K562 (cell line): ENCODE measurements at regions not wholly inside any gene's neighbourhood (a gene's known extent, or its start where the extent isn't known, plus 50 kb on each side); places are given as distances from the start of the nearest gene placed in this dataset.
"Not testable (repeated sequence)": the region's sequence is repeated elsewhere in the genome, so short reads cannot be mapped to it uniquely, and the experiment has no call there.

ENCODE experiments used
- ATAC-seq: fragments of 200-7000 bp; cut with Tn5 transposase; 3 replicates; pipeline ENCODE4 v1.9.1; 2020; ENCODE audit warnings: moderate library complexity
- BruUV-seq: library from RNA; stranded (reverse); fragments of 400-500 nt; replicated peaks from 2 replicates; lab custom pipeline; 2021; lab: Mats Ljungman, UMichigan
- CTCF ChIA-PET: fragments of 300-600 bp; formaldehyde crosslinking; extraction: SDS; loops from one replicate; lab custom pipeline; 2021; ENCODE audit warnings: low intra/inter-chr PET ratio; lab: Yijun Ruan, JAX
- POLR2A ChIA-PET: fragments of 300-600, 350-650 bp; sonication (Branson Sonifier 250); formaldehyde crosslinking; extraction: SDS; loops from one replicate; lab custom pipeline; 2021; ENCODE audit warnings: antibody characterized with exemption, inconsistent platforms; lab: Yijun Ruan, JAX
- DNase-seq, 4 experiments: peaks; one replicate each; pipeline versions ENCODE4 v3.0.0 to v3.0.0-alpha.2; 2011 to 2018; ENCODE audit warnings: low spot score in 3 of 4, mixed read lengths in 3 of 4; ENCODE audit errors: extremely low read depth in 1 of 4
- FAIRE-seq: peaks from 2 replicates; lab custom pipeline; 2011; peaks lifted over from hg19 to GRCh38; lab: Jason Lieb, UNC
- H2AFZ ChIP-seq: 2 replicates; pipeline ENCODE4 v1.6.0; 2011; ENCODE audit warnings: low read depth, low read length, control low read depth, inconsistent platforms
- H3K27ac ChIP-seq: fragments of 200-600 bp; 3 replicates; pipeline ENCODE4 v1.8.0; 2011; ENCODE audit warnings: low read depth, mild to moderate bottlenecking, control low read depth, inconsistent platforms, low read length, moderate library complexity, mixed read lengths; ENCODE audit errors: extremely low read depth
- H3K27me3 ChIP-seq, 2 experiments: fragments of 300-600 bp in 1 of 2; 2 replicates in 1 of 2; 3 replicates in 1 of 2; pipeline versions ENCODE4 v1.6.0 to v1.8.0; 2011; ENCODE audit warnings: inconsistent platforms in 2 of 2, low read length in 2 of 2, mild to moderate bottlenecking in 1 of 2, mixed read lengths in 1 of 2, moderate library complexity in 1 of 2; ENCODE audit not compliant: control insufficient read depth in 2 of 2, insufficient read depth in 2 of 2
- H3K36me3 ChIP-seq: fragments of 300-600 bp; 3 replicates; pipeline ENCODE4 v1.8.0; 2011; ENCODE audit warnings: mild to moderate bottlenecking, low read length, inconsistent platforms; ENCODE audit not compliant: control insufficient read depth, insufficient read depth
- H3K4me1 ChIP-seq, 2 experiments: fragments of 200-600 bp in 1 of 2; replicated peaks in 1 of 2; 2 replicates in 1 of 2; 3 replicates in 1 of 2; pipeline versions ENCODE4 v1.5.1 to v1.8.0; 2011; ENCODE audit warnings: inconsistent platforms in 2 of 2, low read length in 2 of 2, mild to moderate bottlenecking in 1 of 2, mixed read lengths in 1 of 2, moderate library complexity in 1 of 2; ENCODE audit not compliant: control insufficient read depth in 2 of 2, insufficient read depth in 2 of 2
- H3K4me2 ChIP-seq: 2 replicates; pipeline ENCODE4 v1.6.1; 2011; ENCODE audit warnings: low read length, control low read depth, inconsistent platforms, mixed read lengths; ENCODE audit not compliant: insufficient read depth
- H3K4me3 ChIP-seq: fragments of 200-600 bp; sonication (generic), shearing (Covaris generic); 2 replicates; pipeline ENCODE4 v1.5.1; 2016; ENCODE audit warnings: control low read depth, inconsistent platforms
- H3K79me2 ChIP-seq: fragments of 200-600 bp; 3 replicates; pipeline ENCODE4 v1.8.0; 2011; ENCODE audit warnings: low read length, inconsistent platforms; ENCODE audit not compliant: control insufficient read depth, insufficient read depth
- H3K9ac ChIP-seq, 2 experiments: 2 replicates each; pipeline versions ENCODE4 v1.6.0 to v1.6.1; 2011; ENCODE audit warnings: low read depth in 2 of 2, low read length in 2 of 2, control low read depth in 1 of 2, inconsistent platforms in 1 of 2, mild to moderate bottlenecking in 1 of 2, mixed read lengths in 1 of 2; ENCODE audit not compliant: insufficient read depth in 1 of 2
- H3K9me1 ChIP-seq: one replicate; pipeline ENCODE4 v1.6.0; 2011; ENCODE audit warnings: inconsistent platforms, mild to moderate bottlenecking, low read length, moderate library complexity; ENCODE audit not compliant: control insufficient read depth, insufficient read depth
- H3K9me3 ChIP-seq: replicated peaks from 2 replicates; pipeline ENCODE4 v1.5.1; 2011; ENCODE audit warnings: low read depth, low read length, inconsistent platforms; ENCODE audit not compliant: control insufficient read depth, insufficient read depth
- H4K20me1 ChIP-seq: replicated peaks from 2 replicates; pipeline ENCODE4 v1.6.1; 2011; ENCODE audit warnings: low read length, inconsistent platforms, mixed read lengths; ENCODE audit not compliant: control insufficient read depth, insufficient read depth
- C11orf30 ChIP-seq: fragments of 450-650 bp; IDR thresholded peaks from 2 replicates; pipeline ENCODE4 v1.6.1; 2016; ENCODE audit warnings: low read depth, mild to moderate bottlenecking
- MAFG ChIP-seq: fragments of 450-650 bp; conservative IDR thresholded peaks from 2 replicates; pipeline ENCODE4 v1.6.1; 2016; ENCODE audit warnings: missing genetic modification characterization, missing compliant biosample characterization
- ZNF316 ChIP-seq: fragments of 450-650 bp; IDR thresholded peaks from 2 replicates; pipeline ENCODE4 v1.6.1; 2016
- WGBS: fragments of 100-300 bp; shearing (Covaris generic); methylation state at CpG from one replicate; pipeline ENCODE4 v1.1.6; 2016; ENCODE audit warnings: low coverage, mixed read lengths; ENCODE audit not compliant: insufficient coverage; ENCODE audit errors: missing lambda C conversion rate; 5-methylcytosine and 5-hydroxymethylcytosine counted together
- in situ Hi-C: fragments of 300-500 bp; cut with MboI; formaldehyde crosslinking; loops from 4 replicates; pipeline ENCODE4 v1.15.0; 2018; ENCODE audit warnings: inconsistent platforms, mixed read lengths
- intact Hi-C: fragments of 100-400 bp; cut with micrococcal nuclease; formaldehyde crosslinking; loops from 2 replicates; pipeline ENCODE4 v1.14.2; 2022

DNA sequence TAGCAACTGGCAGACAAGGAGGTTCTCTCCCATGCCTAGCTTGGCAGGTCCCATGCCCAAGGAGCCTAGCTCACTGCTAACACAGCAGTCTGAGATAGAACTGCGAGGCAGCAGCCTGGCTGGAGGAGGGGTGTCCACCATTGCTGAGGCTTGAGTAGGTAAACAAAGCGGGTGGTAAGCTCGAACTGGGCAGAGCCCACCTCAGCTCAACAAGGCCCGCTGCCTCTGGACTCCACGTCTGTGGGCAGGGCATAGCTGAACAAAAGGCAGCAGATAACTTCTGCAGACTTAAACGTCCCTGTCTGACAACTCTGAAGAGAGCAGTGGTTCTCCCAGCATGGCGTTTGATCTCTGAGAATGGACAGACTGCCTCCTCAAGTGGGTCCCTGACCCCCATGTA lies 682.4 kb downstream of the DACH1 start:
- WGBS: 0% methylated on average over 6 of the region's 7 CpGs
- ATAC-seq, H2AFZ ChIP-seq, H4K20me1 ChIP-seq, intact Hi-C loops, H3K79me2 ChIP-seq, H3K4me3 ChIP-seq, H3K4me2 ChIP-seq, H3K4me1 ChIP-seq, in situ Hi-C loops, BruUV-seq, H3K27ac ChIP-seq, DNase-seq, H3K9me3 ChIP-seq, H3K9me1 ChIP-seq, H3K36me3 ChIP-seq, FAIRE-seq, H3K9ac ChIP-seq, H3K27me3 ChIP-seq: not testable (repeated sequence)
- CTCF ChIA-PET: interaction anchor here (0.6 kb wide), 1 partner anchor 1921 kb away, joined by 4 read pairs; no protein-coding TSS in a partner anchor
- POLR2A ChIA-PET: interaction anchor here (0.6 kb wide), 1 partner anchor 1486 kb away, joined by 3 read pairs; no protein-coding TSS in a partner anchor

DNA sequence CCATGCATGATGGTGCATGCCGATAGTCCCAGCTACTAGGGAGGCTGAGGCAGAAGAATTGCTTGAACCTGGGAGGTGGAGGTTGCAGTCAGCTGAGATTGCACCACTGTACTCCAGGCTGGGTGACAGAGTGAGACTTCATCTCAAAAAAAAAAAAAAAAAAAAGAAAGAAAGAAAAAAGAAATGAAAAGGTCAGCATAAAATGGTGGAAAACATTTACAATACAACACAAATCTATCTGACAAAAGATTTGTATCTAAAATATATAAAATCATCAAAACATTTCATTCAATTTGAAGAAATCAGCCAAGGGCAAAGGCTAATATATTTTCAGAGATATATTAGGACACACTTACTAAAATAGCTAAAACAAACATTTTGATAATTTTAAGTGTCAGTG lies 683.7 kb downstream of the DACH1 start:
- H3K79me2 ChIP-seq, H4K20me1 ChIP-seq, H3K4me1 ChIP-seq, H3K4me2 ChIP-seq, H3K36me3 ChIP-seq, H2AFZ ChIP-seq, ATAC-seq, in situ Hi-C loops, H3K27me3 ChIP-seq, H3K9me1 ChIP-seq, DNase-seq, CTCF ChIA-PET, FAIRE-seq, intact Hi-C loops, H3K4me3 ChIP-seq, POLR2A ChIA-PET, H3K9me3 ChIP-seq, BruUV-seq, H3K27ac ChIP-seq, H3K9ac ChIP-seq: not testable (repeated sequence)
- WGBS: 14% methylated on average over 1 of the region's 1 CpG
- TF ChIP-seq MAFG (tag) (peak; percentile 37), ZNF316 (peak; percentile 72), C11orf30 (peak; percentile 22; the same call in 1 of the 2 replicates)
